HCT116 (cell line): ENCODE measurements at regions not wholly inside any gene's neighbourhood (a gene's known extent, or its start where the extent isn't known, plus 50 kb on each side); places are given as distances from the start of the nearest gene placed in this dataset.

Experiments
- ATAC-seq: fragments of 200-7000 bp; cut with Tn5 transposase; 2 replicates; pipeline ENCODE4 v1.9.1; 2020; ENCODE audit warnings: mild to moderate bottlenecking, moderate library complexity
- BruUV-seq: library from RNA; stranded (reverse); fragments of 400-500 nt; replicated peaks from 2 replicates; lab custom pipeline; 2021; lab: Mats Ljungman, UMichigan
- CTCF ChIA-PET: fragments of 300-600 bp; sonication (Branson Sonifier 250); formaldehyde crosslinking; loops from one replicate; lab custom pipeline; 2021; ENCODE audit warnings: antibody characterized with exemption; lab: Charles Lee
- POLR2A ChIA-PET: fragments of 300-600, 350-600 bp; sonication (Branson Sonifier 250); formaldehyde crosslinking; loops from one replicate; lab custom pipeline; 2021; ENCODE audit warnings: antibody characterized with exemption; lab: Charles Lee
- RAD21 ChIA-PET, 2 experiments: fragments of 300-600 bp; sonication (Branson Sonifier 250); formaldehyde crosslinking; loops; one replicate each; lab custom pipeline; 2023; ENCODE audit warnings: low total read pairs in 2 of 2; ENCODE audit not compliant: uncharacterized antibody in 2 of 2, unreplicated experiment in 2 of 2, low non-redundant PET in 1 of 2; lab: Charles Lee
- DNase-seq: peaks from one replicate; pipeline ENCODE4 v3.0.0-alpha.2; 2010; ENCODE audit warnings: low read depth, low spot score
- H2AFZ ChIP-seq: fragments of 200-600 bp; shearing (Covaris generic), sonication (generic); 2 replicates; pipeline ENCODE4 v1.6.1; 2017; ENCODE audit warnings: low read depth, mixed run types, mixed read lengths, antibody characterized with exemption, low read length; ENCODE audit not compliant: poor library complexity, severe bottlenecking
- H3K27ac ChIP-seq: 2 replicates; pipeline ENCODE4 v1.5.1; 2012; ENCODE audit warnings: low read depth, low read length
- H3K27me3 ChIP-seq: fragments of 200-600 bp; sonication (generic); 2 replicates; pipeline ENCODE4 v1.6.1; 2016; ENCODE audit warnings: mixed run types, low read length, mixed read lengths; ENCODE audit not compliant: insufficient read depth
- H3K36me3 ChIP-seq, 2 experiments: fragments of 200-500 bp in 1 of 2; fragments of 200-600 bp in 1 of 2; sonication (Bioruptor generic) in 1 of 2; sonication (generic) in 1 of 2; 2 replicates each; pipeline versions ENCODE4 v1.5.1 to v1.6.1; 2014 to 2016; ENCODE audit warnings: low read length in 2 of 2, inconsistent platforms in 1 of 2, mixed read lengths in 1 of 2, mixed run types in 1 of 2; ENCODE audit not compliant: insufficient read depth in 2 of 2, control insufficient read depth in 1 of 2
- H3K4me1 ChIP-seq, 2 experiments: fragments of 200-600 bp in 1 of 2; sonication (generic) in 1 of 2; 2 replicates each; pipeline versions ENCODE4 v1.5.1 to v1.6.1; 2012 to 2017; ENCODE audit warnings: low read length in 2 of 2, inconsistent platforms in 1 of 2, mild to moderate bottlenecking in 1 of 2, mixed read lengths in 1 of 2, mixed run types in 1 of 2, moderate library complexity in 1 of 2; ENCODE audit not compliant: insufficient read depth in 2 of 2, control insufficient read depth in 1 of 2
- H3K4me2 ChIP-seq: fragments of 200-600 bp; sonication (generic); 2 replicates; pipeline ENCODE4 v1.6.1; 2017; ENCODE audit warnings: mixed run types, low read length, mixed read lengths
- H3K4me3 ChIP-seq, 2 experiments: fragments of 200-600 bp in 1 of 2; sonication (generic) in 1 of 2; replicated peaks in 1 of 2; 2 replicates each; pipeline ENCODE4 v1.5.1; 2011 to 2016; ENCODE audit warnings: low read length in 2 of 2, control low read depth in 1 of 2, low read depth in 1 of 2, mild to moderate bottlenecking in 1 of 2, mixed read lengths in 1 of 2, mixed run types in 1 of 2
- H3K79me2 ChIP-seq: fragments of 200-600 bp; sonication (generic); 2 replicates; pipeline ENCODE4 v1.6.1; 2017; ENCODE audit warnings: mild to moderate bottlenecking, mixed run types, low read length, moderate library complexity, mixed read lengths; ENCODE audit not compliant: insufficient read depth
- H3K9ac ChIP-seq: fragments of 200-600 bp; sonication (generic); 2 replicates; pipeline ENCODE4 v1.6.1; 2016; ENCODE audit warnings: low read length, mixed read lengths
- H3K9me2 ChIP-seq: fragments of 200-600 bp; sonication (generic), shearing (Covaris generic); 2 replicates; pipeline ENCODE4 v1.6.1; 2017; ENCODE audit warnings: mixed run types, mild to moderate bottlenecking, moderate library complexity; ENCODE audit not compliant: insufficient read depth
- H3K9me3 ChIP-seq, 2 experiments: fragments of 200-500 bp in 1 of 2; fragments of 200-600 bp in 1 of 2; sonication (Bioruptor generic) in 1 of 2; sonication (generic) in 1 of 2; 2 replicates each; pipeline ENCODE4 v1.6.1; 2014 to 2017; ENCODE audit warnings: low read length in 2 of 2, mixed read lengths in 2 of 2, inconsistent platforms in 1 of 2, low read depth in 1 of 2, mild to moderate bottlenecking in 1 of 2, mixed run types in 1 of 2, moderate library complexity in 1 of 2; ENCODE audit not compliant: control insufficient read depth in 1 of 2, insufficient read depth in 1 of 2
- H4K20me1 ChIP-seq: fragments of 200-600 bp; sonication (generic), shearing (Covaris generic); 2 replicates; pipeline ENCODE4 v1.6.1; 2017; ENCODE audit warnings: mixed run types, mild to moderate bottlenecking, moderate library complexity; ENCODE audit not compliant: insufficient read depth
- CTCF ChIP-seq, 3 experiments: fragments of 200-600 bp in 1 of 3; sonication (generic) in 1 of 3; IDR thresholded peaks in 2 of 3; conservative IDR thresholded peaks in 1 of 3; 2 replicates each; pipeline ENCODE4 v1.5.1; 2012 to 2017; ENCODE audit warnings: low read depth in 2 of 3, low read length in 2 of 3, antibody characterized with exemption in 1 of 3, borderline replicate concordance in 1 of 3, control low read depth in 1 of 3, mild to moderate bottlenecking in 1 of 3, mixed read lengths in 1 of 3, mixed run types in 1 of 3, moderate library complexity in 1 of 3; ENCODE audit not compliant: insufficient read depth in 1 of 3
- EGR1 ChIP-seq: IDR thresholded peaks from 2 replicates; pipeline ENCODE4 v1.6.1; 2012; ENCODE audit warnings: low read depth
- EZH2phosphoT487 ChIP-seq: fragments of 200-600 bp; IDR thresholded peaks from 2 replicates; pipeline ENCODE4 v1.6.1; 2018; ENCODE audit warnings: antibody characterized with exemption, borderline replicate concordance
- FOSL1 ChIP-seq: IDR thresholded peaks from 2 replicates; pipeline ENCODE4 v1.6.1; 2012; ENCODE audit warnings: low read depth
- JUND ChIP-seq: IDR thresholded peaks from 2 replicates; pipeline ENCODE4 v1.6.1; 2012
- REST ChIP-seq: IDR thresholded peaks from 2 replicates; pipeline ENCODE4 v1.6.1; 2012; ENCODE audit warnings: low read depth
- SP1 ChIP-seq: IDR thresholded peaks from 2 replicates; pipeline ENCODE4 v1.6.1; 2012; ENCODE audit warnings: low read depth
- YY1 ChIP-seq: IDR thresholded peaks from 2 replicates; pipeline ENCODE4 v1.6.1; 2011; ENCODE audit warnings: low read length, low read depth, moderate library complexity, mild to moderate bottlenecking; ENCODE audit not compliant: insufficient replicate concordance; ENCODE audit errors: extremely low read depth
- intact Hi-C: fragments of 100-400 bp; cut with micrococcal nuclease; formaldehyde crosslinking; loops from 2 replicates; pipeline ENCODE4 v1.10.0; 2022

- TF ChIP-seq CTCF (IDR thresholded peaks at IDR 0.05 in 2 of 3, conservative IDR thresholded peaks at IDR 0.05 in 1 of 3; ENCODE audit: borderline replicate concordance in 1 of 3, insufficient read depth in 1 of 3, low read depth in 2 of 3, low read length in 2 of 3) (no peak), YY1 (no peak)
- TF ChIP-seq, all 23 proteins: peak for 0
These were observed 61.3 kb downstream of the IARS1 start (continued) for GRCh38 chr9:92232190-92232589.

GRCh38 chr9:92228628-92229027 is 64.9 kb downstream of the IARS1 start:
- H3K27me3 ChIP-seq = no peaks in the 10 kb centered on the region

More at GRCh38 chr9:92228628-92229027, 64.9 kb downstream of the IARS1 start:
- DNase-seq = no peak
- ATAC-seq = no peak
- no peak overlapping the region for H3K27ac ChIP-seq
- H2AFZ ChIP-seq = no peak overlapping the region
- peaks cover 52% of the 10 kb centered on the region for H3K79me2 ChIP-seq
- no peak overlapping the region for H3K4me2 ChIP-seq
- POLR2A ChIA-PET = no interaction called here
- RAD21 ChIA-PET = no interaction called here
- no TSS peak for BruUV-seq
- intact Hi-C loops = no loop called here
- H3K36me3 ChIP-seq = peaks cover 33 to 58% of the 10 kb centered on the region in 2 experiments
- CTCF ChIA-PET = no interaction called here
- H3K4me1 ChIP-seq = no peaks in the 10 kb centered on the region
- H4K20me1 ChIP-seq = peaks cover 6% of the 10 kb centered on the region; the same call in 1 of the 2 replicates
- no peaks in the 10 kb centered on the region for H3K9me2 ChIP-seq
- H3K9me3 ChIP-seq = no peaks in the 10 kb centered on the region
- no peak overlapping the region for H3K9ac ChIP-seq
- H3K4me3 ChIP-seq = no peak overlapping the region
- TF ChIP-seq JUND (no peak), REST (no peak), SP1 (no peak), EZH2phosphoT487 (no peak), EGR1 (no peak), FOSL1 (no peak)
